ENCODE measurements at regions not wholly inside any gene's neighbourhood (a gene's known extent, or its start where the extent isn't known, plus 50 kb on each side); places are given as distances from the start of the nearest gene placed in this dataset.

DNA sequence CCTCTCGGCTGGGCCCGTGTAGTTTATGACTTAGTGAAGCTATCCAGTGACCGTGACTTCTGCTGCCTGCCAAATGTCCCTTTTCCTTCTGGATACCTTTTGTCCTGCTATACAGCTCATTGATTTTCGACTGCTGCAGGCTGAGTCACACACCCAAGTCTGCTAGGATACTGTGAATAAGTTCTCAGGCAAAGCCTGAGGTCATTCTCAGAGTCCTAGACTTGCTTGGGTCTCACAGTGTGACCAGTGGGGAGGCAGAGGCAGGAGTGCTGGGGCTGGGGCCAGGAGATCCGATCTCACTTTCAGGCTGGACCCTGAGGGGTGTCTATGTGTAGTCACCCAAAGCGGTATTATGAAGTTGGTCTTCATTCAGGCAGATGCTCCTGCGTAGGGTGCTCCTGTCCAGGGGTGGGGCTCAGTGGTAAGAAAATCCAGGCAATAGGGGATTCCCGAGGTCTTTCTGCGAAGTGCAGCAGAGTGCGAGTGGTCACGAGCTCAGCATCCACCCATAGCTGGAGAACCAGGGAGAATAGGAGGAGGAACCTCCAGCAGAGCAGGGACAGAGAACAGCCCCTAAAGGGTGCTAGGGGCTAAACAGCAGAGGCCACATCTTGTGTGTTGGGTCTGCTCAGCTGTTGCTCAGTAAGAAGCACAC is 268.6 kb upstream of the NCKAP5 start:
- intact Hi-C loops (cut with micrococcal nuclease): no loop called here
- no peak for ATAC-seq (ENCODE audit: low read depth)
- CTCF ChIA-PET: interaction anchor here (5.2 kb wide), 1 partner anchor 8 kb away, joined by 34 read pairs; no protein-coding TSS in a partner anchor

DNA sequence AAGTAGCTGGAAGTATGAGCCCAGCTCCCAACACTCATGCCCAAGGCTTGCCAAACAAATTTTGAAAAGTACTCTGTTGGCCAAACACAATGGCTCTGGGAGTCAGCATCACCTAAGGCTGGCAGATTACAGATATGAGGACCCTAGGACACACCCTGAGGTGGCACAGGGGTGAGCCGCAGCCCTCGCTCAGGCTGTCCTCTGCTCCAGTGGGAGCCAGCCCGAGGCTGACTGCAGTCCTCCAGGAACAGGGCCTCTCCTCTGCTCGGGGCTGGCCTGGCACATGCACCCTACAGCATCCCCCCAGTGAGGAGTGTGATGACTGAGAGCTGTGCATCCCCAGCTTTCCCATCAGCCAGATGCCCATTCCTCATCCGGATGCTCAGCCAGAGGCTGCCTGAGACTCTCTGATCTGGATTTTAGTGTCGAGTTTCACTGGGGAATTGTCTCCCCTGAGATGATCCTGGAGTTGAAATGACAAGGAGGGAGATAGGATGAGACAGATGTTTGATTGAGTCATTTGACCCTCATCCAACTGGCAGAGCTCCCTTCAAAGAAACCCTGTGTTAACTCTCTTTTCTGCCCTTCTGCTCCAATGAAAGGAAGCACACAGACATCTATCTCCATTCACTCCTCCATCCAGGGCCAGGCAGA is 269.3 kb upstream of the NCKAP5 start:
- no peak for ATAC-seq (ENCODE audit: low read depth)
- no peak overlapping the region for H3K4me3 ChIP-seq (ENCODE audit: control extremely low read depth in 1 of 5, extremely low read depth in 1 of 5, insufficient read depth in 1 of 5, low read depth in 2 of 5, low read length in 4 of 5)
- CTCF ChIA-PET: interaction anchor here (5.2 kb wide), 1 partner anchor 7 kb away, joined by 34 read pairs; no protein-coding TSS in a partner anchor

More for the DNA sequence above, 268.6 kb upstream of the NCKAP5 start:
- Histone ChIP-seq H3K27ac (ENCODE audit: low read length in 2 of 2) (no peak overlapping the region), H3K4me2 (replicated peaks; ENCODE audit: low read depth, low read length, poor library complexity, severe bottlenecking) (no peak overlapping the region), H3K9ac (ENCODE audit: low read length) (no peak overlapping the region), H3K36me3 (replicated peaks in 1 of 2; ENCODE audit: control extremely low read depth in 1 of 2, control insufficient read depth in 1 of 2, extremely low read depth in 1 of 2, insufficient read depth in 2 of 2, low read length in 1 of 2) (no peaks in the 10 kb centered on the region), H3K9me3 (ENCODE audit: control extremely low read depth in 1 of 3, control insufficient read depth in 2 of 3, insufficient read depth in 1 of 3, low read length in 2 of 3) (peaks cover 0 to 4% (median 0%) of the 10 kb centered on the region in 3 donors), H3K4me1 (ENCODE audit: control insufficient read depth in 2 of 2, insufficient read depth in 2 of 2, low read length in 2 of 2) (peaks cover 3% of the 10 kb centered on the region in 2 donors), H3K79me2 (ENCODE audit: control insufficient read depth, insufficient read depth, low read length) (no peaks in the 10 kb centered on the region), H2AFZ (ENCODE audit: insufficient read depth, low read depth, low read length, poor library complexity, severe bottlenecking) (no peak overlapping the region), H4K20me1 (ENCODE audit: control insufficient read depth, insufficient read depth, low read length, poor library complexity, severe bottlenecking) (no peaks in the 10 kb centered on the region), H3K4me3 (ENCODE audit: control extremely low read depth in 1 of 5, extremely low read depth in 1 of 5, insufficient read depth in 1 of 5, low read depth in 2 of 5, low read length in 4 of 5) (no peak overlapping the region), H3K27me3 (replicated peaks in 1 of 4; ENCODE audit: control extremely low read depth in 1 of 4, control insufficient read depth in 3 of 4, insufficient read depth in 4 of 4, low read length in 3 of 4) (peaks cover 0 to 3% (median 0%) of the 10 kb centered on the region in 4 experiments)
- Mint-ChIP-seq H3K9me3 (ENCODE audit: insufficient read depth) (no peaks in the 10 kb centered on the region), H3K4me1 (peaks cover 10% of the 10 kb centered on the region), H3K4me3 (no peak overlapping the region), H3K27ac (no peak overlapping the region), H3K27me3 (peaks cover 2% of the 10 kb centered on the region)
- 88% methylated on average over 11 of the region's 11 CpGs for WGBS (ENCODE audit: insufficient coverage)
- TF ChIP-seq EZH2 (IDR thresholded peaks at IDR 0.05; ENCODE audit: borderline replicate concordance, insufficient read depth, low read depth, low read length, poor library complexity, severe bottlenecking): no peak
- TF ChIP-seq, protein P1, sequence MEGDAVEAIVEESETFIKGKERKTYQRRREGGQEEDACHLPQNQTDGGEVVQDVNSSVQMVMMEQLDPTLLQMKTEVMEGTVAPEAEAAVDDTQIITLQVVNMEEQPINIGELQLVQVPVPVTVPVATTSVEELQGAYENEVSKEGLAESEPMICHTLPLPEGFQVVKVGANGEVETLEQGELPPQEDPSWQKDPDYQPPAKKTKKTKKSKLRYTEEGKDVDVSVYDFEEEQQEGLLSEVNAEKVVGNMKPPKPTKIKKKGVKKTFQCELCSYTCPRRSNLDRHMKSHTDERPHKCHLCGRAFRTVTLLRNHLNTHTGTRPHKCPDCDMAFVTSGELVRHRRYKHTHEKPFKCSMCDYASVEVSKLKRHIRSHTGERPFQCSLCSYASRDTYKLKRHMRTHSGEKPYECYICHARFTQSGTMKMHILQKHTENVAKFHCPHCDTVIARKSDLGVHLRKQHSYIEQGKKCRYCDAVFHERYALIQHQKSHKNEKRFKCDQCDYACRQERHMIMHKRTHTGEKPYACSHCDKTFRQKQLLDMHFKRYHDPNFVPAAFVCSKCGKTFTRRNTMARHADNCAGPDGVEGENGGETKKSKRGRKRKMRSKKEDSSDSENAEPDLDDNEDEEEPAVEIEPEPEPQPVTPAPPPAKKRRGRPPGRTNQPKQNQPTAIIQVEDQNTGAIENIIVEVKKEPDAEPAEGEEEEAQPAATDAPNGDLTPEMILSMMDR (IDR thresholded peaks at IDR 0.05): no peak
- POLR2A ChIA-PET: no interaction called here
- DNase-seq: no peak

More for the DNA sequence above, 269.3 kb upstream of the NCKAP5 start:
- H3K4me3 Mint-ChIP-seq: no peak overlapping the region
- POLR2A ChIA-PET: no interaction called here
- no peak for TF ChIP-seq EZH2 (IDR thresholded peaks at IDR 0.05; ENCODE audit: borderline replicate concordance, insufficient read depth, low read depth, low read length, poor library complexity, severe bottlenecking)
- TF ChIP-seq, protein P1 (IDR thresholded peaks at IDR 0.05): no peak
- H3K27me3 ChIP-seq (replicated peaks in 1 of 4; ENCODE audit: control extremely low read depth in 1 of 4, control insufficient read depth in 3 of 4, insufficient read depth in 4 of 4, low read length in 3 of 4): peaks cover 0 to under 1% (median 0%) of the 10 kb centered on the region in 4 experiments
- peaks cover 0 to 1% (median 0%) of the 10 kb centered on the region in 3 donors for H3K9me3 ChIP-seq (ENCODE audit: control extremely low read depth in 1 of 3, control insufficient read depth in 2 of 3, insufficient read depth in 1 of 3, low read length in 2 of 3)
- H3K36me3 ChIP-seq (replicated peaks in 1 of 2; ENCODE audit: control extremely low read depth in 1 of 2, control insufficient read depth in 1 of 2, extremely low read depth in 1 of 2, insufficient read depth in 2 of 2, low read length in 1 of 2): no peaks in the 10 kb centered on the region
- no peak for DNase-seq
- WGBS (ENCODE audit: insufficient coverage): 89% methylated on average over 3 of the region's 6 CpGs
- H3K27ac ChIP-seq (ENCODE audit: low read length in 2 of 2): no peak overlapping the region
- peaks cover 3% of the 10 kb centered on the region in 2 donors for H3K4me1 ChIP-seq (ENCODE audit: control insufficient read depth in 2 of 2, insufficient read depth in 2 of 2, low read length in 2 of 2)
- no peak overlapping the region for H2AFZ ChIP-seq (ENCODE audit: insufficient read depth, low read depth, low read length, poor library complexity, severe bottlenecking)
- H3K9ac ChIP-seq (ENCODE audit: low read length): no peak overlapping the region
- H3K27ac Mint-ChIP-seq: no peak overlapping the region
- intact Hi-C loops (cut with micrococcal nuclease): no loop called here
- H4K20me1 ChIP-seq (ENCODE audit: control insufficient read depth, insufficient read depth, low read length, poor library complexity, severe bottlenecking): no peaks in the 10 kb centered on the region
- peaks cover 10% of the 10 kb centered on the region for H3K4me1 Mint-ChIP-seq
- H3K27me3 Mint-ChIP-seq: no peaks in the 10 kb centered on the region
- H3K4me2 ChIP-seq (replicated peaks; ENCODE audit: low read depth, low read length, poor library complexity, severe bottlenecking): no peak overlapping the region
- H3K9me3 Mint-ChIP-seq (ENCODE audit: insufficient read depth): no peaks in the 10 kb centered on the region
- H3K79me2 ChIP-seq (ENCODE audit: control insufficient read depth, insufficient read depth, low read length): no peaks in the 10 kb centered on the region
